Upper lobe of left lung (tissue), 4 donors: ENCODE measurements at regions not wholly inside any gene's neighbourhood (a gene's known extent, or its start where the extent isn't known, plus 50 kb on each side); places are given as distances from the start of the nearest gene placed in this dataset.

Experiments used
- EP300 ChIP-seq, 4 donors: sonication (generic); formaldehyde crosslinking; IDR thresholded peaks; one replicate each; pipeline ENCODE4 v1.5.1; 2017; ENCODE audit warnings: antibody characterized with exemption in 4 of 4, control low read depth in 2 of 4
- POLR2A ChIP-seq, 4 donors: fragments of 450-650 bp; IDR thresholded peaks; one replicate each; pipeline ENCODE4 v1.5.1; 2016 to 2017; ENCODE audit warnings: antibody characterized with exemption in 4 of 4, mild to moderate bottlenecking in 2 of 4

GRCh38 chr6:21996425-21997118 is 300.3 kb downstream of the PRL start:
- no peak for TF ChIP-seq POLR2A (IDR thresholded peaks at IDR 0.05)
- TF ChIP-seq EP300 (IDR thresholded peaks at IDR 0.05) = no peak
